Mucosa of descending colon (tissue), 3 donors: ENCODE measurements at regions not wholly inside any gene's neighbourhood (a gene's known extent, or its start where the extent isn't known, plus 50 kb on each side); places are given as distances from the start of the nearest gene placed in this dataset.

Experiments
- ATAC-seq: fragments of 200-7000 bp; cut with Tn5 transposase; one replicate; pipeline ENCODE4 v1.9.1; 2020; ENCODE audit warnings: mild to moderate bottlenecking, moderate library complexity
- DNase-seq, 3 donors: peaks; one replicate each; pipeline ENCODE4 v3.0.0-alpha.2; 2020
- H3K36me3 ChIP-seq: fragments of 200-600 bp; one replicate; pipeline ENCODE4 v1.8.0; 2021; ENCODE audit warnings: low read depth, mild to moderate bottlenecking
- H3K4me1 ChIP-seq: fragments of 200-600 bp; one replicate; pipeline ENCODE4 v1.8.0; 2021; ENCODE audit warnings: low read depth, mild to moderate bottlenecking
- H3K4me3 ChIP-seq: fragments of 200-600 bp; one replicate; pipeline ENCODE4 v1.8.0; 2021; ENCODE audit warnings: mild to moderate bottlenecking
- H3K9me3 ChIP-seq: fragments of 200-600 bp; one replicate; pipeline ENCODE4 v1.8.0; 2021; ENCODE audit warnings: mild to moderate bottlenecking
- intact Hi-C, 2 donors: fragments of 100-400 bp; cut with DNase I in 1 of 2; cut with micrococcal nuclease in 1 of 2; formaldehyde crosslinking; loops; one replicate each; pipeline versions ENCODE4 v1.11.0 to v1.11.1; 2022; cut with DNase I, micrococcal nuclease
- TF ChIP-seq, protein P1 (sequence below): fragments of 200-600 bp; IDR thresholded peaks from one replicate; pipeline ENCODE4 v1.8.0; 2022; ENCODE audit warnings: antibody characterized with exemption, mild to moderate bottlenecking
- donor health status: DM: no; HTN: no; CAD: no; lungs with moderate emphysema.
- donor health status: DM: no; HTN: no; CAD: no.
- donor health status: DM: no; HTN: yes; CAD: no.

DNA sequence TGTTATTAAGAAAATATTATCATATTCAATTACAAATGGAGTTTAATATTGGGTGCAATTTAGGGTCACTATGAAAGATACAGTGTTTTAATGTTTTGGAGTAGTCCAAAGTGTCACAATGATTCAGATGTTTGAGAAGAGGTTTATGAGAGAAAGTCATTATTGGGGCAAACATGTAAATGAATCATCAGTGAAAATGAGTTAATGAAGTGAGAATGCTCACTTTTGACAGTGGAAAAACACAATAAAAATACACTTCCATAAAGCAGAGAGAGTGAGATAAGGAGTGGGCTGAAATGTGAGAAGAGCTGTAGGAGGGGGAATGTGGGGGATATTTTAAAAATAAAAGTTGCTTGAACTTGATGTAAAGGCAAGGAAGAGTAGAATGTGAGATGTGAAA, 957.1 kb downstream of the PCDH18 start:
- TF ChIP-seq, protein P1, sequence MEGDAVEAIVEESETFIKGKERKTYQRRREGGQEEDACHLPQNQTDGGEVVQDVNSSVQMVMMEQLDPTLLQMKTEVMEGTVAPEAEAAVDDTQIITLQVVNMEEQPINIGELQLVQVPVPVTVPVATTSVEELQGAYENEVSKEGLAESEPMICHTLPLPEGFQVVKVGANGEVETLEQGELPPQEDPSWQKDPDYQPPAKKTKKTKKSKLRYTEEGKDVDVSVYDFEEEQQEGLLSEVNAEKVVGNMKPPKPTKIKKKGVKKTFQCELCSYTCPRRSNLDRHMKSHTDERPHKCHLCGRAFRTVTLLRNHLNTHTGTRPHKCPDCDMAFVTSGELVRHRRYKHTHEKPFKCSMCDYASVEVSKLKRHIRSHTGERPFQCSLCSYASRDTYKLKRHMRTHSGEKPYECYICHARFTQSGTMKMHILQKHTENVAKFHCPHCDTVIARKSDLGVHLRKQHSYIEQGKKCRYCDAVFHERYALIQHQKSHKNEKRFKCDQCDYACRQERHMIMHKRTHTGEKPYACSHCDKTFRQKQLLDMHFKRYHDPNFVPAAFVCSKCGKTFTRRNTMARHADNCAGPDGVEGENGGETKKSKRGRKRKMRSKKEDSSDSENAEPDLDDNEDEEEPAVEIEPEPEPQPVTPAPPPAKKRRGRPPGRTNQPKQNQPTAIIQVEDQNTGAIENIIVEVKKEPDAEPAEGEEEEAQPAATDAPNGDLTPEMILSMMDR = no peak
- no peaks in the 10 kb centered on the region for H3K9me3 ChIP-seq
- intact Hi-C loops = no loop called here
- H3K4me3 ChIP-seq = no peak overlapping the region
- no peaks in the 10 kb centered on the region for H3K4me1 ChIP-seq
- ATAC-seq (no peak), DNase-seq (no peak)
- no peaks in the 10 kb centered on the region for H3K36me3 ChIP-seq

DNA sequence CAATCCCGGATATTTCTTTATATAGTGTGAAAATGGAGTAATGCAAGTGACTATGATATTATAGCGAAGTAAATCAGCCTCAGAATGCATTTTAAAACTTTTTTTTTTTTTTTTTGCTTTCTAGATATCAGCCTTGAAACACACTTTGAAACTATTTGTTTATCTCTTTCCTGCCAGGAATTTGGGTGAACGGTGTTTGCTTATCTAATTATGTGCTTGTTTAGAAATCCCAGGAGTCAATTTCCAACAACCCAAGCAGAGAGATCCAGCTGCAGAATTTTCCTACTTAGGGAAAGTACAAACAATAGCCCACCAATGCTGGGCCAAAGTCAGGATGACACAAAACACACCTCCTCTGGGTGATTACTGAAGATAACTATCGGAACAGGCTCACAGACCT, 958.8 kb downstream of the PCDH18 start:
- TF ChIP-seq, protein P1 = no peak
- ATAC-seq = no peak
- H3K36me3 ChIP-seq = no peaks in the 10 kb centered on the region
- intact Hi-C loops = no loop called here
- H3K4me3 ChIP-seq = no peak overlapping the region
- H3K9me3 ChIP-seq = no peaks in the 10 kb centered on the region
- H3K4me1 ChIP-seq = no peaks in the 10 kb centered on the region
- DNase-seq = no peak

DNA sequence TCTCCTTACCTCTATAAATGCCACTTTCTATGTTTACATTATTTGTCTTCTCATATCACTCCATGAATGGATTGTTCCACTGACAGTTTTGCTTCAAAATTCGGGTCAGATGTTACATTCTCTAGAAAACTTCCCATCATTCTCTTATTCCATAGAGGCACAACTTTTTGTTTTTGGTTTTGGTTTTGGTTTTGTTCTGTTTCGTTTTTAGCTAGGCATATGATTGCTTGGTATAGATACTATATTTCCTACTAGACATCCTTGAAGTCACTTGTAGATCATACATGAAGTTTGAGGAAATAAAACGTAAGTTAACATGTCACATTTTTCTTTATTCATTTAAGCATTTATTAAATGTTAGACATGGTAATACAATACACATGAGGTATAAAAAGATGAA, 961.0 kb downstream of the PCDH18 start:
- ATAC-seq (no peak), DNase-seq (no peak)
- Histone ChIP-seq H3K4me3 (no peak overlapping the region), H3K4me1 (no peaks in the 10 kb centered on the region), H3K36me3 (no peaks in the 10 kb centered on the region), H3K9me3 (no peaks in the 10 kb centered on the region)
- intact Hi-C loops = no loop called here
- TF ChIP-seq, protein P1 = no peak

DNA sequence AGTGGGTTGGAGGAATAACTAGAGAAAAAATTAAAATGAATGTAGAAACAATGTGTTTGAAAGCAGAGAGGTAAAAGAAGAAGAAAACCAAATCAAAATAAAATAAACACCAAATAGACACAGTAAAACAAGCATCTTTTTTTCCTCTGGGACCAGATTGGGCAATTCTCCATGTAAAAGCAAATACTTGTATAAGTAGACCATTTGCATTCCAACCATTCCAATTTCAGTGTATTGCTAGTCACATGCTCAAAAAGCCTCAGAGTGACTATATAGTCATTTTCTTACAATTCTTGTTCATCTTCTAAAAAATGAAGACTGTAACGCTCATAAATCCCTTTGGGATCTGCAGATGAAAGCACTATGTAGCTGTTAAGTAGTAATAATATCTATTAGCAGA, 969.5 kb downstream of the PCDH18 start:
- no peaks in the 10 kb centered on the region for H3K36me3 ChIP-seq
- intact Hi-C loops = no loop called here
- ATAC-seq (no peak), DNase-seq (no peak)
- TF ChIP-seq, protein P1 = no peak
- H3K4me1 ChIP-seq = peaks cover 3% of the 10 kb centered on the region
- no peaks in the 10 kb centered on the region for H3K9me3 ChIP-seq
- no peak overlapping the region for H3K4me3 ChIP-seq

DNA sequence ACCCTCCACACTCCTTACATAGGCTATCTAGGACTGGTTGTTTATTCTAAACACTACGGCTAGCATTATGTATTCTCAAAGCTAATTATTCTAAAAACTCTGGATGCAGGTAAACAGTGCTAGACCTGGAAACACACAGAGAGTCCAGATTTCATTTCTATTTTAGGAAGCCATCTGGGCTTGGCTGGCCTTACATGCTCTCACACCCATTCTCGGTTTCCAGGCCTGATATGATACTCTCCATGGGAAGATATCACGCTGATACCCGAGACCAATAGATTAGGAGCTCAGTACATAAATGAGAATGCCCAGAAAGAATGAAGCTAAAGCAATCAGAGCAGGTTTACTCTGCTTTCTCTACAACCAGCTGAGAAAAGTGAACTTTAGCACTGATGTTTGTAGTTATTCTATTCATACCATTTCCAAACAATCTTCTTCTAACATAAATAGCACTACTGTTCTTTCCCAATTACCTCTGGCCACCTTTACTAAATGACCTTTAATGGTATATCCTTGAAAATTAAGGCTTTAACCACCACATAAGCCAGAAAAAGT, 973.3 kb downstream of the PCDH18 start:
- intact Hi-C loops = no loop called here
- DNase-seq = no peak
- TF ChIP-seq, protein P1 = no peak
- no peak for ATAC-seq
- peaks cover 3% of the 10 kb centered on the region for H3K4me1 ChIP-seq
- no peaks in the 10 kb centered on the region for H3K36me3 ChIP-seq
- no peak overlapping the region for H3K4me3 ChIP-seq
- H3K9me3 ChIP-seq = no peaks in the 10 kb centered on the region

DNA sequence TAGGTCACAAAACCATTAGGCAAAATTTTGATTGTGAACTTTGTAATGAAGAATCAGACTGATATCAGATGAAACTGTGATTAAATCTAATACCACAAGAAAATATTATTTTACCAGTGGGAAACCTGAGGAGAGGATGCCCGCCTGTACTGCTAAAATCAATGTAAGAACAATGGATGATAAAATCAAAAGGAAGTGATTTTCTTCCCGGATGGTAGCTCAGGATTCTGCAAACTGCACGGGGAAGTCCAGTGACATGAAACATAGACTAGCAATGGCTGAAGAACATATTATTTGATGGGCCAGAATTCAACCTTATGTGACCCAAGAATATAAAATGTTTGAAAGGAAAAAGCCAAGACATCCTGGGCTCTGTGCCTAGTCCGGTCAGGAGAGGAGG, 974.9 kb downstream of the PCDH18 start:
- DNase-seq = no peak
- Histone ChIP-seq H3K9me3 (no peaks in the 10 kb centered on the region), H3K4me1 (peaks cover 3% of the 10 kb centered on the region), H3K4me3 (no peak overlapping the region), H3K36me3 (no peaks in the 10 kb centered on the region)
- intact Hi-C loops = no loop called here
- TF ChIP-seq, protein P1 = no peak
- ATAC-seq = no peak
